ENCODE measurements at regions not wholly inside any gene's neighbourhood (a gene's known extent, or its start where the extent isn't known, plus 50 kb on each side); places are given as distances from the start of the nearest gene placed in this dataset.

DNA sequence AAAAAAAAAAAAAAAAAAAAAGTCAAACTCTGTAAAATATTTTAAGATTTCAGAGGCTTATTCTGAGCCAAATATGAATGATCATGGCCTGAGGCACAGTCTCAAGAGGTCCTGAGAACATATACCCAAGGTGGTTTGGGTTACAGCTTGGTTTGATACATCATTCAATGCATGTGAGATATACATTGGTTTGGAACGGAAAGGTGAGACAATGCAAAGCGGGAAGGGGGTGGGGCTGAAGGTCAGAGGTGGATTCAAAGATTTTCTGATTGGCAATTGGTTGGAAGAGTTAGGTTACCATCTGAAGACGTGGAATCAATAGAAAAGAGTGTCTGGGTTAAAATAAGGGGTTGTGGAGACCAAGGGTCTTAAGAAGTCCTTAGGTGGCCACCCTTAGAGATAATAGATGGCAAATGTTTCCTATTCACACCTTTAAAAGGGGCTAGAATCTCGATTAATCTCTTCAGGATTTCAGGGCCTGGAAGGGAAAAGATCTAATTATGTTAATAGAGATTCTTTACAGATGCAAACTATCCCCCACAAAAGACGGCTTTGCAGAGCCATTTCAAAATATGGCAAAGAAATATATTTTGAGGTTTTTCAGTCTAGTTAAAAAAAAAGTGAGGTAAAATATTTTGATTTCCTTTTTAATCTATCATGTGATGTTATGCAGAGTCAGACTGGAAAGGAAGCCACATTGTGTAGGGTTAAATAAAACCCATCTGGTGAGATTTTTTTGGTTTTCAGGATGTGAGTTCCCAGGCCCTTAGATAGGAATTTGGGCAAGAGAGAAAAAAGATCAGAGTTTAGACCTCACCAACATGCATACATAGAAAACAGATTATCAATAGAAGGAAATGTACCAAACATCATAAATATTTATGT is 173.8 kb upstream of the CNOT2 start:
- no peaks in the 10 kb centered on the region for H3K27me3 ChIP-seq (ENCODE audit: control insufficient read depth, insufficient read depth, low read length)
- no peak for DNase-seq (ENCODE audit: low read depth)
- ChIA-PET POLR2A (no interaction called here), CTCF (no interaction called here)
- no peaks in the 10 kb centered on the region for H3K36me3 ChIP-seq (ENCODE audit: control insufficient read depth, insufficient read depth, low read length)
- no peak for TF ChIP-seq CTCF (IDR thresholded peaks at IDR 0.05; ENCODE audit: insufficient read depth, low read depth, low read length)
- no peak overlapping the region for H3K4me3 ChIP-seq (ENCODE audit: low read depth, low read length)

GRCh38 chr12:70070494-70071007 is 172.7 kb upstream of the CNOT2 start:
- no peaks in the 10 kb centered on the region for H3K27me3 ChIP-seq (ENCODE audit: control insufficient read depth, insufficient read depth, low read length)
- POLR2A ChIA-PET = no interaction called here
- CTCF ChIA-PET = interaction anchor here (1.1 to 1.4 kb wide), 2 partner anchors 71 to 146 kb away, joined by 3 read pairs; no protein-coding TSS in a partner anchor
- peak; percentile 56 for DNase-seq (ENCODE audit: low read depth)
- no peak overlapping the region for H3K4me3 ChIP-seq (ENCODE audit: low read depth, low read length)
- no peaks in the 10 kb centered on the region for H3K36me3 ChIP-seq (ENCODE audit: control insufficient read depth, insufficient read depth, low read length)
- TF ChIP-seq CTCF (IDR thresholded peaks at IDR 0.05; ENCODE audit: insufficient read depth, low read depth, low read length) = no peak

DNA sequence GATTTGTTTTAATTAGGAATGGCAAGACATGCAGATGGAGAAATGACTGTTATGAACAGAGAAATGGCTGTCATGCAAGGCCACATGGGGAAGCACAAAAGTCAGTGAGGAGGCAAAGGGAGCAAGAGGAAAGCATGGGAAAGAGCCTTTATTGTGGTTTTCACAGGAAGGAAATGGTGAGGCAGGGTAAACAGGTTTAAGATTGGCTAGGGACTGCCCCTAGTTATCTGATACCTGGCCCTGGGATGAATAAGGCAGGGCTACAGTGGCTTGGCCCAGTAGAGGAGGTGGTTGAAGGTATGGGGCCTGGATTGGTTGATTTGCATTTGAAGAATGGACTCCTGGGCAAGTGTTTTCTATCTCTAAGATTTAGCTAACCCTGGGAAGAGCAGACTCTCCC is 168.7 kb upstream of the CNOT2 start:
- no peak for TF ChIP-seq CTCF (IDR thresholded peaks at IDR 0.05; ENCODE audit: insufficient read depth, low read depth, low read length)
- no peaks in the 10 kb centered on the region for H3K36me3 ChIP-seq (ENCODE audit: control insufficient read depth, insufficient read depth, low read length)
- DNase-seq (ENCODE audit: low read depth) = no peak
- ChIA-PET POLR2A (no interaction called here), CTCF (no interaction called here)
- no peaks in the 10 kb centered on the region for H3K27me3 ChIP-seq (ENCODE audit: control insufficient read depth, insufficient read depth, low read length)
- H3K4me3 ChIP-seq (ENCODE audit: low read depth, low read length) = no peak overlapping the region

DNA sequence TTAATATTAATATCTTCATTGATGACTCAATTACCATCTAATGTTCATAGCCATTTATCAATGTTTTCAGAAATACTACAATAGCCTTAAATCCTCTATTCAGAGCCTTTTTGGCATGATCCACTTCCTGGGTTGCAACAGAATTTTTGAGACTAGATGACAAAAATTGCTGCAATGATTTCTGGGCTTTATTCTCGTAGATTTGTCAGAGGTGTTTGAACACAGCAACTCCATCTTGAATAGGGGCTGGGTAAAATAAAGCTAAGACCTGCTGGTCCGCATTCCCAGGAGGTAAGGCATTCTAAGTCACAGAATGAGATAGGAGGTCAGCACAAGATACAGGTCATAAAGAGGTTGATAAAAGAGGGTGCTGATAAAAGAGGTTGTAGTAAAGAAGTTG is 165.8 kb upstream of the CNOT2 start:
- no peak overlapping the region for H3K4me3 ChIP-seq (ENCODE audit: low read depth, low read length)
- ChIA-PET POLR2A (no interaction called here), CTCF (no interaction called here)
- no peak for DNase-seq (ENCODE audit: low read depth)
- H3K27me3 ChIP-seq (ENCODE audit: control insufficient read depth, insufficient read depth, low read length) = no peaks in the 10 kb centered on the region
- H3K36me3 ChIP-seq (ENCODE audit: control insufficient read depth, insufficient read depth, low read length) = no peaks in the 10 kb centered on the region
- TF ChIP-seq CTCF (IDR thresholded peaks at IDR 0.05; ENCODE audit: insufficient read depth, low read depth, low read length) = no peak

DNA sequence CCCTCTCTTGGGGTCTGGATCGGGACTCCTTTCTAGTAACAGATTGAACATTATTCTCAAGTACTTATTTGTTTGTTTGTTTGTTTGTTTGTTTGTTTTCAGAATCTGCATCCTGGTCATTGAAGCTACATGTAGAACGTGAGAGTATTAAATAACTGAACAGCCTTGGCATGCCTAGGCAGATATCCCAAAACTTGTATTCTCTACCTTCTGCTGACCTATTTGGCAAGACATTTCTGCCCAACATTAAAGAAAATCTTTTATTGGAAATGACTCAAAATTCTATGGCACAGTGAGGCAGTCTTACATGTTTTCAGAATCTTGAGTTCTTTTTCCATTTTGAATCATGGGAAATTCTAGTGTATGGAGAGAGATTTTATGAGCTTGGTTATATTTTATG is 165.1 kb upstream of the CNOT2 start:
- ChIA-PET POLR2A (no interaction called here), CTCF (no interaction called here)
- TF ChIP-seq CTCF (IDR thresholded peaks at IDR 0.05; ENCODE audit: insufficient read depth, low read depth, low read length) = no peak
- H3K27me3 ChIP-seq (ENCODE audit: control insufficient read depth, insufficient read depth, low read length) = no peaks in the 10 kb centered on the region
- no peak overlapping the region for H3K4me3 ChIP-seq (ENCODE audit: low read depth, low read length)
- no peak for DNase-seq (ENCODE audit: low read depth)
- H3K36me3 ChIP-seq (ENCODE audit: control insufficient read depth, insufficient read depth, low read length) = no peaks in the 10 kb centered on the region
